Ascending aorta (tissue), 2 donors: ENCODE measurements at regions not wholly inside any gene's neighbourhood (a gene's known extent, or its start where the extent isn't known, plus 50 kb on each side); places are given as distances from the start of the nearest gene placed in this dataset.

Source experiments
- DNase-seq, 2 donors: peaks; one replicate each; pipeline ENCODE4 v3.0.0-alpha.2; 2019; ENCODE audit warnings: low spot score in 2 of 2
- H3K27ac ChIP-seq, 2 donors: fragments of 200-600 bp; sonication (generic); one replicate each; pipeline ENCODE4 v1.5.1; 2016 to 2017; ENCODE audit warnings: mild to moderate bottlenecking in 1 of 2
- H3K27me3 ChIP-seq: fragments of 200-600 bp; sonication (generic); one replicate; pipeline ENCODE4 v1.5.1; 2017
- H3K36me3 ChIP-seq, 2 donors: fragments of 200-600 bp; sonication (generic); one replicate each; pipeline ENCODE4 v1.5.1; 2016
- H3K4me1 ChIP-seq, 2 donors: fragments of 200-600 bp; sonication (generic); one replicate each; pipeline ENCODE4 v1.5.1; 2016 to 2017; ENCODE audit warnings: mild to moderate bottlenecking in 1 of 2
- H3K4me3 ChIP-seq, 2 donors: fragments of 200-600 bp; sonication (generic); one replicate each; pipeline ENCODE4 v1.5.1; 2016 to 2017; ENCODE audit warnings: mild to moderate bottlenecking in 1 of 2
- H3K9me3 ChIP-seq, 2 donors: fragments of 200-600 bp; sonication (generic); one replicate each; pipeline ENCODE4 v1.5.1; 2016
- CTCF ChIP-seq, 3 experiments: fragments of 200-600 bp in 2 of 3; fragments of 450-650 bp in 1 of 3; sonication (generic) in 2 of 3; IDR thresholded peaks; one replicate each; pipeline ENCODE4 v1.5.1; 2016 to 2019; ENCODE audit warnings: antibody characterized with exemption in 3 of 3, mild to moderate bottlenecking in 1 of 3, moderate library complexity in 1 of 3
- intact Hi-C: fragments of 100-400 bp; cut with DNase I; formaldehyde crosslinking; loops from one replicate; pipeline ENCODE4 v1.15.1; 2023

- Histone ChIP-seq H3K27me3 (no peaks in the 10 kb centered on the region), H3K4me3 (no peak overlapping the region), H3K9me3 (no peaks in the 10 kb centered on the region), H3K27ac (no peak overlapping the region), H3K36me3 (no peaks in the 10 kb centered on the region), H3K4me1 (no peaks in the 10 kb centered on the region)
- TF ChIP-seq CTCF (IDR thresholded peaks at IDR 0.05): no peak
- intact Hi-C loops: no loop called here
- no peak for DNase-seq
These were observed 434.5 kb downstream of the CCSER2 start for GRCh38 chr10:84762754-84763394.

DNA sequence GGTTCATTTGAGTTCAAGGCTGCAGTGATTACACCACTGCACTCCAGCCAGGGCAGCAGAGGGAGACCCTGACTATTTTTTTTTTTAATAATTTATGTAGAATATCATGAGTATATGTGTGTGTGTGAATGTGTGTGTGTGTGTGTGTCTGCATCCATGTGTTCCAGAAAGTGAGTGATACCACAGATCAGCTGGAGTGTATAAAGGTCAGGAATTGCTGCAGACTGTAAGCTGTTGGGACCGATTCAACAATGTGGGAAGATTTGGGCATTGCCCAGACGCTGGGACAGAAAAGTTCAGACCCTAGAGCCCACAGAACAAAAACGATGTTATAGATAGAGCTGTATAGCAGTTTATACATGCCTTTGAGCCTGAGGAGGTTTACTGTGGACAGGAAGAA, 435.6 kb downstream of the CCSER2 start:
- DNase-seq: no peak
- intact Hi-C loops: no loop called here

DNA sequence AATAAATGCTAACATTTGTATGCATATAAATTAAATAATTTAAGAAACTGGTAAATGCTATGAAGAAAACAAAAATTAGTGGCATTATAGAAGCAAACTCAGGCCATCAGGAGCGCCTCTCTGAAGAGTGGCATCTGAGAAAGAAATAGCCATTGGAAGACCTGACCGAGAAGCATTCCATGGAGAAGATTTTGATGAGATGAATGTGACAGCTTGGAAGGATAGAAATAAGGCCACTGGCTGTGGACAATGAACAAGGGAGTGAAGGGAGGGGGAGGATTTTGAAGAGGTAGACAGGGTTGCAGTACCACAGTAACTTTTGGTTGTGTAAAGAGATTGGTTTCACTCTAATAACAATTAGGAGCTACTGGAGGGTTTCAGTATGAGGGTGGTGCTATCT, 436.7 kb downstream of the CCSER2 start:
- H3K4me3 ChIP-seq: no peak overlapping the region
- H3K4me1 ChIP-seq: no peaks in the 10 kb centered on the region
- intact Hi-C loops: no loop called here
- H3K36me3 ChIP-seq: no peaks in the 10 kb centered on the region
- H3K27ac ChIP-seq: no peak overlapping the region
- H3K9me3 ChIP-seq: no peaks in the 10 kb centered on the region
- no peaks in the 10 kb centered on the region for H3K27me3 ChIP-seq
- no peak for TF ChIP-seq CTCF (IDR thresholded peaks at IDR 0.05)
- DNase-seq: no peak

More for the DNA sequence above, 435.6 kb downstream of the CCSER2 start:
- H3K9me3 ChIP-seq: no peaks in the 10 kb centered on the region
- H3K36me3 ChIP-seq: no peaks in the 10 kb centered on the region
- no peaks in the 10 kb centered on the region for H3K27me3 ChIP-seq
- no peak for TF ChIP-seq CTCF (IDR thresholded peaks at IDR 0.05)
- no peak overlapping the region for H3K4me3 ChIP-seq
- no peaks in the 10 kb centered on the region for H3K4me1 ChIP-seq
- H3K27ac ChIP-seq: no peak overlapping the region

GRCh38 chr10:84765656-84766055, 437.3 kb downstream of the CCSER2 start:
- no peak overlapping the region for H3K27ac ChIP-seq
- TF ChIP-seq CTCF (IDR thresholded peaks at IDR 0.05): no peak
- no peaks in the 10 kb centered on the region for H3K4me1 ChIP-seq
- no peaks in the 10 kb centered on the region for H3K9me3 ChIP-seq
- H3K4me3 ChIP-seq: no peak overlapping the region
- DNase-seq: no peak
- intact Hi-C loops: no loop called here
- H3K27me3 ChIP-seq: no peaks in the 10 kb centered on the region
- no peaks in the 10 kb centered on the region for H3K36me3 ChIP-seq

- intact Hi-C loops: no loop called here
- Histone ChIP-seq H3K36me3 (no peaks in the 10 kb centered on the region), H3K4me3 (no peak overlapping the region), H3K27ac (no peak overlapping the region), H3K9me3 (no peaks in the 10 kb centered on the region), H3K27me3 (no peaks in the 10 kb centered on the region), H3K4me1 (no peaks in the 10 kb centered on the region)
- no peak for DNase-seq
- TF ChIP-seq CTCF (IDR thresholded peaks at IDR 0.05): no peak
These were observed 438.5 kb downstream of the CCSER2 start for GRCh38 chr10:84766923-84767322.

DNA sequence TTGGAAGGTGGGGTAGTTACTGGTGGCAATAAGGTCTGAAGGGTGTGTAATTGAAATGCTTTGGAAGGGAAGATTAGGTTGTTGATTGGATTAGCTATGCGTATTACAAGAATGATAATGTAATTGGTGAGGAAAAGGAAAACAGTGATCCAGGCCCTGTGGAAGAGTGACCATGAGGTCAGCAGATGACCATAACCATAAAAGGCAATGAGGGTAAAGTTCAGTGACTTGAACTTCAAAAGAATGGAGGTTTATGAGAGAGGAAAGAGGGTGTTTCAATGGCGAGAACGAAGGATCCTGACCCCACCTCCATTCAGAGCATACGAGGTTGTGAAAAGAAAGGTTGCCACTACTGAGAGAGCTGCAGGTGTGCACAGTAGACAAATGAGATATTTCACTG, 439.7 kb downstream of the CCSER2 start:
- no peak for DNase-seq
- no peak overlapping the region for H3K4me3 ChIP-seq
- intact Hi-C loops: no loop called here

More for the DNA sequence above, 439.7 kb downstream of the CCSER2 start:
- Histone ChIP-seq H3K9me3 (no peaks in the 10 kb centered on the region), H3K27me3 (no peaks in the 10 kb centered on the region), H3K4me1 (no peaks in the 10 kb centered on the region), H3K36me3 (no peaks in the 10 kb centered on the region), H3K27ac (no peak overlapping the region)
- no peak for TF ChIP-seq CTCF (IDR thresholded peaks at IDR 0.05)
